Right atrium auricular region (tissue), 2 donors: ENCODE measurements at regions not wholly inside any gene's neighbourhood (a gene's known extent, or its start where the extent isn't known, plus 50 kb on each side); places are given as distances from the start of the nearest gene placed in this dataset.
"Not testable (repeated sequence)": the region's sequence is repeated elsewhere in the genome, so short reads cannot be mapped to it uniquely, and the experiment has no call there.

Source experiments
- DNase-seq: peaks from one replicate; pipeline ENCODE4 v3.0.0-alpha.2; 2019; ENCODE audit warnings: low spot score
- H3K27ac ChIP-seq, 2 donors: fragments of 200-600 bp; sonication (generic); 1 replicate in 1 of 2; 2 replicates in 1 of 2; pipeline ENCODE4 v1.5.1; 2016 to 2019
- H3K27me3 ChIP-seq, 2 donors: fragments of 200-600 bp; sonication (generic); one replicate each; pipeline versions ENCODE4 v1.5.1 to v1.6.0; 2017 to 2019
- H3K36me3 ChIP-seq: fragments of 200-600 bp; sonication (generic); one replicate; pipeline ENCODE4 v1.5.1; 2016
- H3K4me1 ChIP-seq, 2 donors: fragments of 200-600 bp; sonication (generic); one replicate each; pipeline versions ENCODE4 v1.5.1 to v1.6.0; 2017 to 2019
- H3K4me3 ChIP-seq, 2 donors: fragments of 200-600 bp; sonication (generic); 1 replicate in 1 of 2; 2 replicates in 1 of 2; pipeline ENCODE4 v1.5.1; 2017 to 2019; ENCODE audit warnings: mild to moderate bottlenecking in 1 of 2, moderate library complexity in 1 of 2
- H3K9me3 ChIP-seq, 2 donors: fragments of 200-600 bp; sonication (generic); one replicate each; pipeline ENCODE4 v1.5.1; 2019
- CTCF ChIP-seq, 2 donors: fragments of 200-600 bp; sonication (generic); IDR thresholded peaks; one replicate each; pipeline ENCODE4 v1.5.1; 2019; ENCODE audit warnings: antibody characterized with exemption in 2 of 2

- Histone ChIP-seq H3K36me3 (no peaks in the 10 kb centered on the region), H3K9me3 (no peaks in the 10 kb centered on the region), H3K27me3 (no peaks in the 10 kb centered on the region), H3K27ac (no peak overlapping the region), H3K4me1 (no peaks in the 10 kb centered on the region), H3K4me3 (no peak overlapping the region)
- peak; percentile 35 to 74 for TF ChIP-seq CTCF (IDR thresholded peaks at IDR 0.05)
- DNase-seq = no peak
These were observed 329.5 kb downstream of the PAX3 start for GRCh38 chr2:221969087-221969829.

GRCh38 chr2:221962186-221962585, 336.6 kb downstream of the PAX3 start:
- no peak for DNase-seq
- Histone ChIP-seq H3K9me3 (no peaks in the 10 kb centered on the region), H3K4me1 (no peaks in the 10 kb centered on the region), H3K36me3 (no peaks in the 10 kb centered on the region), H3K4me3 (no peak overlapping the region), H3K27ac (no peak overlapping the region), H3K27me3 (no peaks in the 10 kb centered on the region)
- TF ChIP-seq CTCF (IDR thresholded peaks at IDR 0.05) = no peak

- Histone ChIP-seq H3K27ac (no peak overlapping the region), H3K27me3 (no peaks in the 10 kb centered on the region), H3K4me1 (no peaks in the 10 kb centered on the region), H3K36me3 (no peaks in the 10 kb centered on the region), H3K9me3 (no peaks in the 10 kb centered on the region), H3K4me3 (no peak overlapping the region)
- DNase-seq = no peak
- TF ChIP-seq CTCF (IDR thresholded peaks at IDR 0.05) = no peak
These were observed 337.2 kb downstream of the PAX3 start for GRCh38 chr2:221961561-221961960.

GRCh38 chr2:221958224-221958623, 340.6 kb downstream of the PAX3 start:
- Histone ChIP-seq H3K36me3 (no peaks in the 10 kb centered on the region), H3K27me3 (no peaks in the 10 kb centered on the region), H3K4me1 (no peaks in the 10 kb centered on the region), H3K9me3 (no peaks in the 10 kb centered on the region), H3K4me3 (no peak overlapping the region), H3K27ac (no peak overlapping the region)
- no peak for DNase-seq
- TF ChIP-seq CTCF (IDR thresholded peaks at IDR 0.05) = no peak

- Histone ChIP-seq H3K9me3 (peaks cover 0 to 5% of the 10 kb centered on the region in 2 donors), H3K27ac (no peak overlapping the region), H3K36me3 (no peaks in the 10 kb centered on the region), H3K4me1 (peaks cover 0 to 4% of the 10 kb centered on the region in 2 donors), H3K4me3 (no peak overlapping the region), H3K27me3 (no peaks in the 10 kb centered on the region)
- DNase-seq = no peak
- no peak for TF ChIP-seq CTCF (IDR thresholded peaks at IDR 0.05)
These were observed 350.7 kb downstream of the PAX3 start for GRCh38 chr2:221948076-221948475.

- not testable (repeated sequence) for H3K27ac ChIP-seq, H3K4me3 ChIP-seq, H3K36me3 ChIP-seq, DNase-seq, H3K27me3 ChIP-seq, H3K9me3 ChIP-seq
- peaks cover 0 to 11% of the 10 kb centered on the region in 2 donors for H3K4me1 ChIP-seq
These were observed 354.3 kb downstream of the PAX3 start for GRCh38 chr2:221944452-221944851.
